IMR-90 (cell line): ENCODE measurements at regions not wholly inside any gene's neighbourhood (a gene's known extent, or its start where the extent isn't known, plus 50 kb on each side); places are given as distances from the start of the nearest gene placed in this dataset.

Source experiments
- ATAC-seq: fragments of 200-7000 bp; cut with Tn5 transposase; 2 replicates; pipeline ENCODE4 v1.9.1; 2020; ENCODE audit warnings: low read depth, mild to moderate bottlenecking, moderate library complexity
- BruUV-seq: library from RNA; stranded (reverse); fragments of 400-500 nt; replicated peaks from 2 replicates; lab custom pipeline; 2021; lab: Mats Ljungman, UMichigan
- CTCF ChIA-PET: fragments of 300-600 bp; formaldehyde crosslinking; extraction: SDS; loops from one replicate; lab custom pipeline; 2021; ENCODE audit warnings: antibody characterized with exemption; lab: Yijun Ruan, JAX
- POLR2A ChIA-PET: fragments of 300-600 bp; sonication (Branson Sonifier 250); formaldehyde crosslinking; loops from one replicate; lab custom pipeline; 2022; ENCODE audit warnings: antibody characterized with exemption; ENCODE audit not compliant: unreplicated experiment; lab: Charles Lee
- DNase-seq: peaks from one replicate; pipeline ENCODE4 v3.0.0; 2013
- H2AFZ ChIP-seq: replicated peaks from 2 replicates; pipeline ENCODE3; 2013; ENCODE audit warnings: low read length, mild to moderate bottlenecking; ENCODE audit not compliant: poor library complexity
- H2AK5ac ChIP-seq: 2 replicates; pipeline ENCODE4 v1.6.1; 2013; ENCODE audit warnings: low read depth, low read length, inconsistent platforms
- H2AK9ac ChIP-seq: replicated peaks from 2 replicates; pipeline ENCODE3; 2013; ENCODE audit warnings: mild to moderate bottlenecking, low read depth, low read length, moderate library complexity; ENCODE audit not compliant: poor library complexity
- H2BK120ac ChIP-seq: 2 replicates; pipeline ENCODE4 v1.6.1; 2013; ENCODE audit warnings: low read depth, low read length, inconsistent platforms
- H2BK15ac ChIP-seq: 3 replicates; pipeline ENCODE4 v1.6.1; 2013; ENCODE audit warnings: low read depth, low read length, inconsistent platforms
- H2BK20ac ChIP-seq: 2 replicates; pipeline ENCODE4 v1.6.1; 2013; ENCODE audit warnings: low read depth, mild to moderate bottlenecking, inconsistent platforms, low read length, moderate library complexity
- H2BK5ac ChIP-seq: 2 replicates; pipeline ENCODE4 v1.6.1; 2013; ENCODE audit warnings: mild to moderate bottlenecking, low read depth, low read length, inconsistent platforms; ENCODE audit not compliant: poor library complexity, severe bottlenecking
- H3K14ac ChIP-seq: replicated peaks from 2 replicates; pipeline ENCODE4 v1.6.1; 2013; ENCODE audit warnings: low read depth, low read length, inconsistent platforms
- H3K18ac ChIP-seq: 2 replicates; pipeline ENCODE4 v1.6.1; 2013; ENCODE audit warnings: low read depth, low read length, control low read depth
- H3K23ac ChIP-seq: 2 replicates; pipeline ENCODE4 v1.6.1; 2013; ENCODE audit warnings: low read depth, low read length, inconsistent platforms
- H3K27ac ChIP-seq: 2 replicates; pipeline ENCODE4 v1.5.1; 2013; ENCODE audit warnings: mild to moderate bottlenecking, control low read depth, low read length; ENCODE audit not compliant: insufficient read depth
- H3K27me3 ChIP-seq: 2 replicates; pipeline ENCODE4 v1.6.1; 2013; ENCODE audit warnings: low read length; ENCODE audit not compliant: control insufficient read depth, insufficient read depth
- H3K36me3 ChIP-seq: 2 replicates; pipeline ENCODE4 v1.6.1; 2013; ENCODE audit warnings: low read length, mixed read lengths; ENCODE audit not compliant: control insufficient read depth, insufficient read depth
- H3K4ac ChIP-seq: 2 replicates; pipeline ENCODE4 v1.6.1; 2013; ENCODE audit warnings: low read depth, low read length, inconsistent platforms
- H3K4me1 ChIP-seq: 2 replicates; pipeline ENCODE4 v1.6.1; 2013; ENCODE audit warnings: low read length, mixed read lengths; ENCODE audit not compliant: control insufficient read depth, insufficient read depth
- H3K4me2 ChIP-seq: 2 replicates; pipeline ENCODE4 v1.6.1; 2013; ENCODE audit warnings: low read depth, mild to moderate bottlenecking, control low read depth, low read length, moderate library complexity
- H3K4me3 ChIP-seq: 2 replicates; pipeline ENCODE4 v1.5.1; 2013; ENCODE audit warnings: low read depth, mild to moderate bottlenecking, control low read depth, low read length, moderate library complexity; ENCODE audit not compliant: insufficient read depth
- H3K56ac ChIP-seq: 2 replicates; pipeline ENCODE4 v1.6.1; 2013; ENCODE audit warnings: low read length, inconsistent platforms; ENCODE audit not compliant: insufficient read depth; ENCODE audit errors: extremely low read depth
- H3K79me1 ChIP-seq, 2 experiments: 2 replicates each; pipeline ENCODE4 v1.6.1; 2013; ENCODE audit warnings: low read length in 2 of 2, inconsistent platforms in 1 of 2, low read depth in 1 of 2
- H3K9ac ChIP-seq: 2 replicates; pipeline ENCODE4 v1.6.1; 2013; ENCODE audit warnings: low read depth, low read length, control low read depth
- H3K9me1 ChIP-seq: 2 replicates; pipeline ENCODE4 v1.6.1; 2013; ENCODE audit warnings: low read length, inconsistent platforms; ENCODE audit not compliant: insufficient read depth
- H3K9me3 ChIP-seq: 2 replicates; pipeline ENCODE4 v1.6.1; 2013; ENCODE audit warnings: low read length; ENCODE audit not compliant: control insufficient read depth, insufficient read depth
- H4K20me1 ChIP-seq: 2 replicates; pipeline ENCODE4 v1.6.1; 2013; ENCODE audit warnings: low read length, inconsistent platforms; ENCODE audit not compliant: insufficient read depth
- H4K5ac ChIP-seq: 2 replicates; pipeline ENCODE4 v1.6.1; 2013; ENCODE audit warnings: mild to moderate bottlenecking, low read depth, low read length, control low read depth
- H4K8ac ChIP-seq, 2 experiments: 2 replicates each; pipeline ENCODE4 v1.6.1; 2013; ENCODE audit warnings: low read depth in 2 of 2, low read length in 2 of 2, control low read depth in 1 of 2, inconsistent platforms in 1 of 2
- H4K91ac ChIP-seq: 2 replicates; pipeline ENCODE4 v1.6.1; 2013; ENCODE audit warnings: low read depth, low read length, inconsistent platforms; ENCODE audit not compliant: insufficient read depth
- FOS ChIP-seq: fragments of 150-350 bp; IDR thresholded peaks from 2 replicates; pipeline ENCODE4 v1.6.1; 2016; ENCODE audit warnings: low read depth, low read length
- MAFK ChIP-seq: IDR thresholded peaks from 2 replicates; pipeline ENCODE4 v1.6.1; 2012; ENCODE audit warnings: low read depth, low read length, improper control_type of control experiment
- WGBS, 2 experiments: methylation state at CpG; one replicate each; pipeline versions ENCODE4 v1.1.5 to v1.1.7; 2013; ENCODE audit warnings: missing lambda C conversion rate in 2 of 2; ENCODE audit not compliant: insufficient read length in 1 of 2; ENCODE audit errors: extremely low coverage in 2 of 2; 5-methylcytosine and 5-hydroxymethylcytosine counted together
- dilution Hi-C: fragments of 300-500 bp; cut with HindIII; formaldehyde crosslinking; loops from one replicate; pipeline ENCODE4 v1.14.3; 2018; ENCODE audit warnings: low sequenced_read_pairs; ENCODE audit not compliant: unreplicated experiment
- in situ Hi-C: fragments of 300-500 bp; cut with MboI; formaldehyde crosslinking; loops from 3 replicates; pipeline ENCODE4 v1.14.3; 2019; ENCODE audit warnings: low sequenced_read_pairs, inconsistent platforms, mixed read lengths
- intact Hi-C: fragments of 100-400 bp; cut with micrococcal nuclease; formaldehyde crosslinking; loops from 2 replicates; pipeline ENCODE4 v1.10.0; 2022

DNA sequence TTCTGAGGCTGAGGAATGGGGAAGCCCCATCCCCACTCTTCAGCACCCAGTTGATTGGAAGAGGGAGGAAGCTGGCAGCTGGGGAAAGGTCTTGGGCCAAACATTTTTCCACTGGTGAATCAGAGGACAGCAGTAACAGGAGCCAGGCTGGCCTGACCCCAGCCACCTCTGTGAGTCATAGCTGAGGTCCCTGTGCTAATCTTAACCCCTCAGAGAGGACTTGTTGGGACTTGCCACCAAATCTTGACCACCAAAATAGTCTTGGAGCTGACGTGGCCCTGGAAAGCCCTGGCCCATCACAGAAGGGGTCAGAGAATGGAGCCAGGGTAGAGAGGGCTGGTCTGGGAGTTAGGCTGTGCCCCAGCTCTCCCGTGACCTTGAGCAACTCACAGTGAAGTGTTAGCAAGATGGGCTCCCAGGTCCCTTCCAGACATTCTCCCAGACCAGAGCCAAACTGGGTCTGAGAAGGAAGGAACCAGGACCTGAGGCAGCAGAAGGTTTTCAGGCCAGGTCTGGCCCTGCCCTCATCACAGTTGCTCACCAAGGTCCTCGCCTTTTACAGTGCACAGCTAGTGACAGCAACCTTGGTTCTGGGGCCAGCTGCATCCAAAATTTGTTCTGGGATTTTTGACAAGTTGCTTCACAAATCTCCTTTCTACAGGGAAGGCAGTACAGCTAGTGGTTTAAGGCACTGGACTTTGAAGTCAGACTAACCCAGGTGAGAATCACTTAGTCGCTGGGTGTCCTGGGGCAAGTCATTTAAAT, 266.6 kb downstream of the CYP26B1 start:
- peak; percentile 72 for DNase-seq
- H3K14ac ChIP-seq, result peak overlapping the region; percentile 98
- H3K56ac ChIP-seq, result peak overlapping the region; percentile 16; the same call in 1 of the 2 replicates
- no peak overlapping the region for H3K4me3 ChIP-seq
- H4K91ac ChIP-seq, result peak overlapping the region; percentile 92
- peak overlapping the region; percentile 80 for H4K5ac ChIP-seq
- TF ChIP-seq FOS, result peak; percentile 62; the same call in 1 of the 2 replicates
- TF ChIP-seq MAFK, result no peak
- peak overlapping the region; percentile 99 for H2AK5ac ChIP-seq
- peaks cover 12% of the 10 kb centered on the region for H3K9me1 ChIP-seq
- peaks cover 31% of the 10 kb centered on the region for H3K4me1 ChIP-seq
- H4K20me1 ChIP-seq, result no peaks in the 10 kb centered on the region
- H2BK120ac ChIP-seq, result peak overlapping the region; percentile 99
- peak overlapping the region; percentile 92 for H2AK9ac ChIP-seq
- peak overlapping the region; percentile 98 for H2BK20ac ChIP-seq
- H3K9ac ChIP-seq, result no peak overlapping the region
- H3K79me1 ChIP-seq, result no peaks in the 10 kb centered on the region
- intact Hi-C loops (no loop called here), dilution Hi-C loops (no loop called here), in situ Hi-C loops (no loop called here)
- peak overlapping the region; percentile 47 for H3K27ac ChIP-seq
- H4K8ac ChIP-seq, result peak overlapping the region; percentile 63 to 92
- H3K9me3 ChIP-seq, result peaks cover 9% of the 10 kb centered on the region
- peak overlapping the region; percentile 95 for H3K23ac ChIP-seq
- peak; percentile 65 for ATAC-seq
- no peaks in the 10 kb centered on the region for H3K36me3 ChIP-seq
- peak overlapping the region; percentile 58; the same call in 2 of the 3 replicates for H2BK15ac ChIP-seq
- peak overlapping the region; percentile 83 for H3K18ac ChIP-seq
- no peak overlapping the region for H3K4me2 ChIP-seq
- H3K27me3 ChIP-seq, result no peaks in the 10 kb centered on the region
- H3K4ac ChIP-seq, result peak overlapping the region; percentile 98
- H2AFZ ChIP-seq, result peak overlapping the region; percentile 62
- peak overlapping the region; percentile 86 for H2BK5ac ChIP-seq
- no TSS peak for BruUV-seq
- WGBS, 2 experiments, result 67% methylated on average over 1 of the region's 4 CpGs; no CpG with 5 or more reads in 1 of the 2 experiments
- ChIA-PET POLR2A (interaction anchor here (0.6 kb wide), 2 partner anchors 81 to 668 kb away, joined by 3 read pairs; no protein-coding TSS in a partner anchor), CTCF (interaction anchor here (0.6 to 1.5 kb wide), 3 partner anchors 13 to 855 kb away, joined by 3 to 7 read pairs (median 5); no protein-coding TSS in a partner anchor)
